ENCODE measurements at regions not wholly inside any gene's neighbourhood (a gene's known extent, or its start where the extent isn't known, plus 50 kb on each side); places are given as distances from the start of the nearest gene placed in this dataset.

DNA sequence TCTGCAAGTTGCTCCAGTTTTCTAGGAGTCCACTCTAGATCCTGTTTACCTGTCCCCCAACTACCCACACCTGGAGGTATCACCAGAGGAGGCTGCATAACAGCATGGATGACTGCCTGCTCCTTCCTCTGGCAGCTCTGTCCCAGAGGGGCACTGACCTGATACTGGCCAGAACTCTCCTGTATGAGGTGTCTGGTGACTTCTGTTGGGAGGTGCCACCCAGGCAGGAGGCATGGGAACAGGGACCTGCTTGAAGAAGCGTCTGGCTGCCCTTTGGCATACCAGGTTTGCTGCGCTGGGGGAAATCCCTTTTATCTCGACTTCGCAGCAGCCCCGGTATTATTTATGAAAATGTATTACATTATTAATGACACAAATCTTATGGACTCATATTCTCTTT is 1163.6 kb downstream of the NSUN3 start:
- TF ChIP-seq POLR2A (IDR thresholded peaks at IDR 0.05), result no peak
- TF ChIP-seq, protein P1, sequence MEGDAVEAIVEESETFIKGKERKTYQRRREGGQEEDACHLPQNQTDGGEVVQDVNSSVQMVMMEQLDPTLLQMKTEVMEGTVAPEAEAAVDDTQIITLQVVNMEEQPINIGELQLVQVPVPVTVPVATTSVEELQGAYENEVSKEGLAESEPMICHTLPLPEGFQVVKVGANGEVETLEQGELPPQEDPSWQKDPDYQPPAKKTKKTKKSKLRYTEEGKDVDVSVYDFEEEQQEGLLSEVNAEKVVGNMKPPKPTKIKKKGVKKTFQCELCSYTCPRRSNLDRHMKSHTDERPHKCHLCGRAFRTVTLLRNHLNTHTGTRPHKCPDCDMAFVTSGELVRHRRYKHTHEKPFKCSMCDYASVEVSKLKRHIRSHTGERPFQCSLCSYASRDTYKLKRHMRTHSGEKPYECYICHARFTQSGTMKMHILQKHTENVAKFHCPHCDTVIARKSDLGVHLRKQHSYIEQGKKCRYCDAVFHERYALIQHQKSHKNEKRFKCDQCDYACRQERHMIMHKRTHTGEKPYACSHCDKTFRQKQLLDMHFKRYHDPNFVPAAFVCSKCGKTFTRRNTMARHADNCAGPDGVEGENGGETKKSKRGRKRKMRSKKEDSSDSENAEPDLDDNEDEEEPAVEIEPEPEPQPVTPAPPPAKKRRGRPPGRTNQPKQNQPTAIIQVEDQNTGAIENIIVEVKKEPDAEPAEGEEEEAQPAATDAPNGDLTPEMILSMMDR (IDR thresholded peaks at IDR 0.05), result no peak
